Stimulated activated naive CD8-positive, alpha-beta T cell treated with anti-CD3 and anti-CD28 coated beads, Interleukin-15, Interleukin-2, amounts not matched to agents 100 ng/mL and 50 ng/mL, for 24 hours (primary cell): ENCODE measurements at regions not wholly inside any gene's neighbourhood (a gene's known extent, or its start where the extent isn't known, plus 50 kb on each side); places are given as distances from the start of the nearest gene placed in this dataset.

ENCODE experiments used
- H3K27ac Mint-ChIP-seq: one replicate; pipeline ENCODE4 v1.8.0; 2021; ENCODE audit warnings: mild to moderate bottlenecking, mixed read lengths
- H3K27me3 Mint-ChIP-seq: one replicate; pipeline ENCODE4 v1.8.0; 2021; ENCODE audit warnings: mixed read lengths
- H3K36me3 Mint-ChIP-seq: one replicate; pipeline ENCODE4 v1.8.0; 2021; ENCODE audit warnings: low read depth, mixed read lengths
- H3K4me1 Mint-ChIP-seq: one replicate; pipeline ENCODE4 v1.8.0; 2021; ENCODE audit warnings: low read depth, mixed read lengths
- H3K4me3 Mint-ChIP-seq: one replicate; pipeline ENCODE4 v1.8.0; 2021; ENCODE audit warnings: mild to moderate bottlenecking, mixed read lengths
- H3K9me3 Mint-ChIP-seq: one replicate; pipeline ENCODE4 v1.8.0; 2021; ENCODE audit warnings: mixed read lengths

GRCh38 chr4:35167385-35167784 lies 1076.9 kb downstream of the ARAP2 start:
- Mint-ChIP-seq H3K4me3 (no peak overlapping the region), H3K27me3 (no peaks in the 10 kb centered on the region), H3K36me3 (no peaks in the 10 kb centered on the region), H3K27ac (no peak overlapping the region), H3K4me1 (no peaks in the 10 kb centered on the region), H3K9me3 (peaks cover 6% of the 10 kb centered on the region)

DNA sequence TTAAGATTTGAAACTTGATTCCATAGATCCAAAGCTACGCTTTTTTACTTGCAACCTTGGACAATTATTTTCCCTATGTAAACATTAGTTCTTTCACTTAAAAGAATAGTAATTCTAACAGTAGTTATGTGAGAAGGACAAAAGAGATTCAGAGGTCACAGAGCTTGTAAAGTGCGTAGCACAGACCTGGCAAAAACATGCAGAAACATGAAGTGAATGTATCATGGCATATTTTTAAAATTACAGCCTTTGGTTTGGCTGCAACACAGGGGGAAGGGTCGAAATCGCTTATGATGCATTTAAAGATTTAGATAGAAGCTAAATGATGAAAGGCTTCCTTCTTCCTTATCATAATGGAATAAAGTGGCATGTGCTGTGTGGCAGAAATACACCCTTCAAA lies 1068.8 kb downstream of the ARAP2 start:
- no peaks in the 10 kb centered on the region for H3K36me3 Mint-ChIP-seq
- no peak overlapping the region for H3K4me3 Mint-ChIP-seq
- no peaks in the 10 kb centered on the region for H3K4me1 Mint-ChIP-seq
- H3K9me3 Mint-ChIP-seq, result peaks cover 8% of the 10 kb centered on the region
- H3K27ac Mint-ChIP-seq, result no peak overlapping the region
- no peaks in the 10 kb centered on the region for H3K27me3 Mint-ChIP-seq

DNA sequence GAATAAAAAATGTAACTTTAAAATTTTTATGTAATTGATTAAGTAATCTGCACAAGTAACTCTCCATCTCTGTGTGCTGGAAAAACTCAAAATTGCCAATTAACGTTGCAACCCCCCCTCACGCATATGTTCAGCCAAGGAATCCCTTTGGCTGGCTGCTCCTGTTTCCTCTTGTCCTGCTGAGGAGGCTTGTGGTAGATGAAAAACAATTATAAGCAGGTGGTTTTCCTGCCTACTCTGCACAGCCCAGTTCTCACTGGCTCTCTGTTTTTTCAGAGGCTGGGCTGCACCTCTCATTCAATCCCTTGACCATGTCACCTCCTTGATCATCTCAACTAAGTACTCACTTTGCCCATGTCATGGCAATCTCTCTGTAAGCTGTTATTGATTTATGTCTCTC lies 1068.4 kb downstream of the ARAP2 start:
- no peaks in the 10 kb centered on the region for H3K36me3 Mint-ChIP-seq
- H3K4me1 Mint-ChIP-seq, result no peaks in the 10 kb centered on the region
- H3K9me3 Mint-ChIP-seq, result peaks cover 8% of the 10 kb centered on the region
- H3K27me3 Mint-ChIP-seq, result no peaks in the 10 kb centered on the region
- H3K4me3 Mint-ChIP-seq, result no peak overlapping the region
- no peak overlapping the region for H3K27ac Mint-ChIP-seq

- Mint-ChIP-seq H3K27ac (no peak overlapping the region), H3K27me3 (no peaks in the 10 kb centered on the region), H3K36me3 (no peaks in the 10 kb centered on the region), H3K9me3 (peaks cover 6% of the 10 kb centered on the region), H3K4me1 (no peaks in the 10 kb centered on the region), H3K4me3 (no peak overlapping the region)
Observed at GRCh38 chr4:35182451-35182850, 1061.9 kb downstream of the ARAP2 start.

GRCh38 chr4:35189988-35190613 lies 1054.2 kb downstream of the ARAP2 start:
- H3K4me1 Mint-ChIP-seq, result no peaks in the 10 kb centered on the region
- no peaks in the 10 kb centered on the region for H3K27me3 Mint-ChIP-seq
- peaks cover 3% of the 10 kb centered on the region for H3K9me3 Mint-ChIP-seq
- H3K27ac Mint-ChIP-seq, result no peak overlapping the region
- H3K36me3 Mint-ChIP-seq, result no peaks in the 10 kb centered on the region
- no peak overlapping the region for H3K4me3 Mint-ChIP-seq

DNA sequence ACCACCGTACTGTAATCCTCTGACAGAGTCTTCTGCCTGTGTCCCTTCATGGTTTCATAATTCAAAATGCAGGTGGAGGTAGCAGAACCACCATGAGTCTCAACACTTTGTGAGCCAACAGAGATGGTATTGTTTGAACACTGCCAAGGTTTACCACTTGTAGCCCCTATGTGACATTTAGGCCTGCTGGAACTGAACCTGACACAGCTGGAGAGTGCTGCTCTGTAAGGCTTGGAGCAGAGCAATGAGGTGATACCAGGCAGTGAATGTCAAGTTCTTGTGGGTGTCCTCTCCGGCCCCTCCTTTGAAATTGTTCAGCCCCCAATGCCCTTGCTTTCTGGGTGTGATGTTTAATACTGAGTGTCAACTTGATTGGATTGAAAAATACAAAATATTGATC lies 1042.9 kb downstream of the ARAP2 start:
- no peaks in the 10 kb centered on the region for H3K27me3 Mint-ChIP-seq

DNA sequence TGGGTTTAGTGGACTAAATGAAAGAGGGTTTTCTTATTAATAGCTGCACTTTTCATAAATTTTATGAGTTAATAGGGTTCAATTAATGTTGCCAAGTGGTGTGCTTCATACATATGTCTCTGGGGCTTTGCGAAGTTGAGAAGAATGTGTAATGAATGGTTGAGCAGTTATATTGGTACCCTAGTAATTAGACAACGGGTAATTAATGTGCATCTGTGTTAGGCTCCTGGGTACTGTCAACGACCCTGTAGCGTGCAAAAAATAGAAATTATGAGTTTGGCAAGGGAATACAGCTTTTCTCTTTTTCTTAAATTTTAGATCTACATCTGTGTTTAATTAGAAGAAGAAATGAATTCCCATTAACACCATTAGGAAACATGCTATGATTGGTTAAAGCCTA lies 1027.7 kb downstream of the ARAP2 start:
- Mint-ChIP-seq H3K4me1 (no peaks in the 10 kb centered on the region), H3K27ac (no peak overlapping the region), H3K9me3 (no peaks in the 10 kb centered on the region), H3K4me3 (no peak overlapping the region), H3K36me3 (no peaks in the 10 kb centered on the region), H3K27me3 (no peaks in the 10 kb centered on the region)

More for the DNA sequence above, 1042.9 kb downstream of the ARAP2 start:
- peaks cover 3% of the 10 kb centered on the region for H3K9me3 Mint-ChIP-seq
- no peaks in the 10 kb centered on the region for H3K4me1 Mint-ChIP-seq
- H3K27ac Mint-ChIP-seq, result no peak overlapping the region
- no peak overlapping the region for H3K4me3 Mint-ChIP-seq
- H3K36me3 Mint-ChIP-seq, result no peaks in the 10 kb centered on the region

GRCh38 chr4:35217331-35217730 lies 1027.0 kb downstream of the ARAP2 start:
- Mint-ChIP-seq H3K27me3 (no peaks in the 10 kb centered on the region), H3K27ac (no peak overlapping the region), H3K4me1 (no peaks in the 10 kb centered on the region), H3K36me3 (no peaks in the 10 kb centered on the region), H3K4me3 (no peak overlapping the region), H3K9me3 (no peaks in the 10 kb centered on the region)

GRCh38 chr4:35228313-35228712 lies 1016.0 kb downstream of the ARAP2 start:
- no peaks in the 10 kb centered on the region for H3K4me1 Mint-ChIP-seq
- peaks cover 6% of the 10 kb centered on the region for H3K9me3 Mint-ChIP-seq
- no peak overlapping the region for H3K27ac Mint-ChIP-seq
- no peaks in the 10 kb centered on the region for H3K27me3 Mint-ChIP-seq
- no peak overlapping the region for H3K4me3 Mint-ChIP-seq
- no peaks in the 10 kb centered on the region for H3K36me3 Mint-ChIP-seq

DNA sequence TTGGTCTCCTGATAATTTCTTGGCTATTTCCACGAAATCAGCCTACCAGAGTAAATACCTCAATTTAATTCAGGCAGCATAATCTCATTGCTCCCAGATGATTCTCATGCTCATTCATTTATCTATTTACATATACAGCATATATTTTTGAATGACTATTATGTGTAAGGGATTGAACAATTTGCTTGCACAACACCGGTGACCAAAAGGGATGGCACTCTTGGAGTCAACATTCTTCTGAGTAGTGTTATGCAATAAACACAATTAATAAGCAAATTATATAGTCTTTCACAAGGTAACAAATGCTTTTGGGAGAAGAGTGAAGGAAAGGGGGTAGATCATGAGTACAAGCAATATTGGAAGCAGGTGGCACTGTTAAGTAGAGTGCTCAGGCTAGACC lies 1015.3 kb downstream of the ARAP2 start:
- Mint-ChIP-seq H3K4me3 (no peak overlapping the region), H3K36me3 (no peaks in the 10 kb centered on the region), H3K27me3 (no peaks in the 10 kb centered on the region), H3K4me1 (no peaks in the 10 kb centered on the region), H3K9me3 (peaks cover 8% of the 10 kb centered on the region), H3K27ac (no peak overlapping the region)

DNA sequence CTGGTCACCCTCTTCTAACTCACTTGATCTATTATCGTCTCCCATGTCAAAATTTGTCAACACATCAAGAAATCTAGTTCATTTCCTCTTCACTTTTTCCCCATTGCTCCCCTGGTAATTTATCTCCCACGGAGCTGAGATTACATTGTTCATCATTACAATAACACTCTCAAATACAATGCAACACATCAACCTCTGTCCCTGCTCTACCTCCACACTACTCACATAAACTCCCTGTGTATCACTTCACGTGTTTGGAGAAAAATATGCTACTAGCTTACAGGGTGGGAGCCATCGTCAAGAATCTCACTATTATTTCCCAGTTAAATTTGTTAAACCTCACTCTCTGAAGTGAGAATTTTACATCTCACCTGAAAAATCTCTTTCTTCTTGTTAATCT lies 1006.4 kb downstream of the ARAP2 start:
- H3K36me3 Mint-ChIP-seq, result no peaks in the 10 kb centered on the region
- no peak overlapping the region for H3K4me3 Mint-ChIP-seq
- H3K27ac Mint-ChIP-seq, result no peak overlapping the region
- H3K27me3 Mint-ChIP-seq, result no peaks in the 10 kb centered on the region
- H3K4me1 Mint-ChIP-seq, result no peaks in the 10 kb centered on the region
- peaks cover 18% of the 10 kb centered on the region for H3K9me3 Mint-ChIP-seq

DNA sequence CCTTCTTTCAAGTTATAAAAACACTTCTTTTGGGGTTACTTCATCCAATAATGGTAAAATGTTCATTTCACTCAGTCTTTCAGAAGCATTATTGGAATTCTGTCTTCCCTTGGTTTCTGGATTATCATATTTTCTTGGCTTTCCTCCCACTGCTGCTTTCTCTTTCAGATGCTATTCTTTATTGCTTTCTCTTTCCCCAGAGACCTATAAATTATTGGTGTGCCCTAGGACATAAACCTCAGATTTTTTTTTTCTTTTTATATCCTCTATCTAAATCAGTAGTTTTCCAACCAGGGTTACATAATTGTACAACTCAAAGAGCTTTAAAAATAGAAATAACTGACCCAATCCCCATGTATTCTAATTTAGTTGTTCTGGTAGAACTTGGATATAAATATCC lies 1005.5 kb downstream of the ARAP2 start:
- no peaks in the 10 kb centered on the region for H3K36me3 Mint-ChIP-seq

GRCh38 chr4:35246493-35246892 lies 997.8 kb downstream of the ARAP2 start:
- no peaks in the 10 kb centered on the region for H3K4me1 Mint-ChIP-seq
- H3K27ac Mint-ChIP-seq, result no peak overlapping the region
- no peaks in the 10 kb centered on the region for H3K36me3 Mint-ChIP-seq
- peaks cover 16% of the 10 kb centered on the region for H3K9me3 Mint-ChIP-seq
- no peaks in the 10 kb centered on the region for H3K27me3 Mint-ChIP-seq
- no peak overlapping the region for H3K4me3 Mint-ChIP-seq

More for the DNA sequence above, 1005.5 kb downstream of the ARAP2 start:
- Mint-ChIP-seq H3K9me3 (peaks cover 16% of the 10 kb centered on the region), H3K27ac (no peak overlapping the region), H3K27me3 (no peaks in the 10 kb centered on the region), H3K4me3 (no peak overlapping the region), H3K4me1 (no peaks in the 10 kb centered on the region)

DNA sequence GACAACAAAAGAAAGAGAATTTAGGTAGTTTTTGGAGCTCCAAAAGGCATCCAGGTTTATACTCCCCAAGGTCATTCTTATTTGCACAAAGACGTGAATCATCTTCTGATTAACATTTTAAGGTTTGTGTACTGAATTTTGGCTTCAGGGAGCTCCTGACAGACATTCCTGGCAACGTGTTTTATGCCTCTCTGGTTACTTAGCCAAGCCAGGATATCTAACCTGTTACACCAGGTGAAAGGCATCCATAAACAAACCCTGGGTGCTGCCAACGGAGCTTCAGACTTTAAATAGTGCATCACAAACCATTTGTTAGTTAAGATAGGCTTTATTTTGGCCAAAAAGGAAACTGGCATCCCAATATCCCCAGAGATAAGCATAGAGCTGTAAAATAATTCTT lies 997.3 kb downstream of the ARAP2 start:
- Mint-ChIP-seq H3K4me3 (no peak overlapping the region), H3K27ac (no peak overlapping the region), H3K9me3 (peaks cover 16% of the 10 kb centered on the region), H3K27me3 (no peaks in the 10 kb centered on the region), H3K36me3 (no peaks in the 10 kb centered on the region), H3K4me1 (no peaks in the 10 kb centered on the region)

- no peaks in the 10 kb centered on the region for H3K4me1 Mint-ChIP-seq
- no peak overlapping the region for H3K4me3 Mint-ChIP-seq
- no peaks in the 10 kb centered on the region for H3K36me3 Mint-ChIP-seq
- no peak overlapping the region for H3K27ac Mint-ChIP-seq
- no peaks in the 10 kb centered on the region for H3K27me3 Mint-ChIP-seq
- peaks cover 9% of the 10 kb centered on the region for H3K9me3 Mint-ChIP-seq
Observed at GRCh38 chr4:35250331-35250730, 994.0 kb downstream of the ARAP2 start.

DNA sequence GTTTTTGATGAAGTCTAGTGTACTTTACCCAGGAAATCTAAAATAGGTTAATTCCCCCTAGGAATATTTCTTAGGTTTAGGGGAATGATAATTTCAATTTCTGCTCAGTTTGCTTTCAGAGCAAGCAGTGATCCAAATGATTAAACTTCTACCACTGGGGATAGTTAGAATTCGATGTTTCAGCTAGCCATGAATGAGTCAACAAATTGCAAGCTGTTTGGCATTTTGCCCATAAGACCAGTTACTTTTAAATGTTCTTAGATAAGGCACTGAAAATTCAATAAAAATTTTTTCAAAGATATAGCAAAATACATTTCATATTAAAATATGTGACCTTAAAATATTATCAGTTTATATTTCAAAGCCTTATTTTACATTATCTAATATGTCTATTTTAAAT lies 993.6 kb downstream of the ARAP2 start:
- Mint-ChIP-seq H3K4me1 (no peaks in the 10 kb centered on the region), H3K9me3 (peaks cover 9% of the 10 kb centered on the region), H3K4me3 (no peak overlapping the region), H3K27ac (no peak overlapping the region), H3K36me3 (no peaks in the 10 kb centered on the region), H3K27me3 (no peaks in the 10 kb centered on the region)
